ENCODE measurements at regions not wholly inside any gene's neighbourhood (a gene's known extent, or its start where the extent isn't known, plus 50 kb on each side); places are given as distances from the start of the nearest gene placed in this dataset.

- TF ChIP-seq, protein P1, sequence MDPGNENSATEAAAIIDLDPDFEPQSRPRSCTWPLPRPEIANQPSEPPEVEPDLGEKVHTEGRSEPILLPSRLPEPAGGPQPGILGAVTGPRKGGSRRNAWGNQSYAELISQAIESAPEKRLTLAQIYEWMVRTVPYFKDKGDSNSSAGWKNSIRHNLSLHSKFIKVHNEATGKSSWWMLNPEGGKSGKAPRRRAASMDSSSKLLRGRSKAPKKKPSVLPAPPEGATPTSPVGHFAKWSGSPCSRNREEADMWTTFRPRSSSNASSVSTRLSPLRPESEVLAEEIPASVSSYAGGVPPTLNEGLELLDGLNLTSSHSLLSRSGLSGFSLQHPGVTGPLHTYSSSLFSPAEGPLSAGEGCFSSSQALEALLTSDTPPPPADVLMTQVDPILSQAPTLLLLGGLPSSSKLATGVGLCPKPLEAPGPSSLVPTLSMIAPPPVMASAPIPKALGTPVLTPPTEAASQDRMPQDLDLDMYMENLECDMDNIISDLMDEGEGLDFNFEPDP (CRISPR knock-in tag; conservative IDR thresholded peaks at IDR 0.05): no peak
- TF ChIP-seq FOXM1 (CRISPR knock-in tag; IDR thresholded peaks at IDR 0.05): no peak
- no peak for TF ChIP-seq JARID2 (CRISPR knock-in tag; IDR thresholded peaks at IDR 0.05; ENCODE audit: insufficient replicate concordance)
- no peak for TF ChIP-seq ZNF547 (CRISPR knock-in tag; IDR thresholded peaks at IDR 0.05)
- no peak for TF ChIP-seq E2F5 (CRISPR knock-in tag; conservative IDR thresholded peaks at IDR 0.05)
These were observed 815.2 kb downstream of the QKI start (continued) for GRCh38 chr6:164229716-164230115.

- in situ Hi-C loops (cut with HindIII; ENCODE audit: extremely low pct_ligation_motif_present, low pct_unique_long_range_greater_than_20kb) (no loop called here), intact Hi-C loops (cut with micrococcal nuclease; ENCODE audit: unreplicated experiment) (no loop called here)
- Histone ChIP-seq H3K27ac (ENCODE audit: extremely low read length, insufficient read depth, low read length) (no peak overlapping the region), H3K79me2 (ENCODE audit: insufficient read depth, low read length) (no peaks in the 10 kb centered on the region), H3K4me2 (ENCODE audit: low read depth, low read length) (no peak overlapping the region), H4K20me1 (ENCODE audit: insufficient read depth, low read length) (no peaks in the 10 kb centered on the region), H3K4me3 (replicated peaks in 1 of 3; ENCODE audit: insufficient read depth in 1 of 3, low read depth in 2 of 3, low read length in 3 of 3) (no peak overlapping the region), H3K9ac (ENCODE audit: insufficient read depth, low read depth, low read length) (no peak overlapping the region), H2AFZ (ENCODE audit: low read length) (no peak overlapping the region), H3K27me3 (ENCODE audit: control insufficient read depth in 1 of 2, insufficient read depth in 2 of 2, low read length in 2 of 2) (no peaks in the 10 kb centered on the region), H3K9me3 (ENCODE audit: low read length) (peaks cover 44% of the 10 kb centered on the region), H3K4me1 (ENCODE audit: insufficient read depth, low read length) (no peaks in the 10 kb centered on the region), H3K36me3 (replicated peaks in 1 of 2; ENCODE audit: control insufficient read depth in 1 of 2, insufficient read depth in 2 of 2, low read length in 2 of 2) (no peaks in the 10 kb centered on the region)
- ChIA-PET POLR2A (no interaction called here), CTCF (ENCODE audit: low intra/inter-chr PET ratio, low total read pairs) (no interaction called here)
- FAIRE-seq: no peak
- no peak for TF ChIP-seq GTF2F1 (IDR thresholded peaks at IDR 0.05; ENCODE audit: low read length)
- TF ChIP-seq, protein P2, sequence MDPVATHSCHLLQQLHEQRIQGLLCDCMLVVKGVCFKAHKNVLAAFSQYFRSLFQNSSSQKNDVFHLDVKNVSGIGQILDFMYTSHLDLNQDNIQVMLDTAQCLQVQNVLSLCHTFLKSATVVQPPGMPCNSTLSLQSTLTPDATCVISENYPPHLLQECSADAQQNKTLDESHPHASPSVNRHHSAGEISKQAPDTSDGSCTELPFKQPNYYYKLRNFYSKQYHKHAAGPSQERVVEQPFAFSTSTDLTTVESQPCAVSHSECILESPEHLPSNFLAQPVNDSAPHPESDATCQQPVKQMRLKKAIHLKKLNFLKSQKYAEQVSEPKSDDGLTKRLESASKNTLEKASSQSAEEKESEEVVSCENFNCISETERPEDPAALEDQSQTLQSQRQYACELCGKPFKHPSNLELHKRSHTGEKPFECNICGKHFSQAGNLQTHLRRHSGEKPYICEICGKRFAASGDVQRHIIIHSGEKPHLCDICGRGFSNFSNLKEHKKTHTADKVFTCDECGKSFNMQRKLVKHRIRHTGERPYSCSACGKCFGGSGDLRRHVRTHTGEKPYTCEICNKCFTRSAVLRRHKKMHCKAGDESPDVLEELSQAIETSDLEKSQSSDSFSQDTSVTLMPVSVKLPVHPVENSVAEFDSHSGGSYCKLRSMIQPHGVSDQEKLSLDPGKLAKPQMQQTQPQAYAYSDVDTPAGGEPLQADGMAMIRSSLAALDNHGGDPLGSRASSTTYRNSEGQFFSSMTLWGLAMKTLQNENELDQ (CRISPR knock-in tag; IDR thresholded peaks at IDR 0.05; ENCODE audit: borderline replicate concordance): no peak
- BruUV-seq (replicated peaks): no TSS peak
- 40% methylated on average over 15 of the region's 17 CpGs for WGBS (ENCODE audit: low lambda C conversion rate)
- DNase-seq (ENCODE audit: low spot score): no peak
- ATAC-seq: no peak
These were observed 813.5 kb downstream of the QKI start for GRCh38 chr6:164227952-164228522.

All from HepG2 (cell line).